AG04450 (cell line): ENCODE measurements at regions not wholly inside any gene's neighbourhood (a gene's known extent, or its start where the extent isn't known, plus 50 kb on each side); places are given as distances from the start of the nearest gene placed in this dataset.

ENCODE experiments used
- CTCF ChIA-PET: fragments of 300-600, 350-600 bp; formaldehyde crosslinking; extraction: SDS; loops from one replicate; lab custom pipeline; 2022; ENCODE audit warnings: antibody characterized with exemption, inconsistent platforms; lab: Charles Lee
- POLR2A ChIA-PET: fragments of 350-600 bp; formaldehyde crosslinking; extraction: SDS; loops from one replicate; lab custom pipeline; 2021; ENCODE audit warnings: antibody characterized with exemption, inconsistent platforms; lab: Yijun Ruan, JAX
- DNase-seq: peaks from one replicate; pipeline ENCODE4 v3.0.0-alpha.2; 2011; ENCODE audit warnings: low read depth, low spot score
- H3K27ac ChIP-seq: one replicate; pipeline ENCODE4 v1.5.1; 2012; ENCODE audit warnings: low read depth, low read length, control low read depth
- H3K27me3 ChIP-seq: one replicate; pipeline ENCODE4 v1.6.0; 2012; ENCODE audit warnings: low read length; ENCODE audit not compliant: control insufficient read depth, insufficient read depth
- H3K4me3 ChIP-seq: 2 replicates; pipeline ENCODE4 v1.5.1; 2011; ENCODE audit warnings: mild to moderate bottlenecking, low read depth, low read length, control low read depth
- H3K9me3 ChIP-seq: 2 replicates; pipeline ENCODE4 v1.5.1; 2012; ENCODE audit warnings: low read length; ENCODE audit not compliant: control insufficient read depth, insufficient read depth
- CTCF ChIP-seq: IDR thresholded peaks from 2 replicates; pipeline ENCODE4 v1.5.1; 2011; ENCODE audit warnings: low read depth, low read length, control low read depth, inconsistent platforms

- Histone ChIP-seq H3K4me3 (no peak overlapping the region), H3K27me3 (no peaks in the 10 kb centered on the region), H3K27ac (no peak overlapping the region), H3K9me3 (no peaks in the 10 kb centered on the region)
- DNase-seq = no peak
- POLR2A ChIA-PET = no interaction called here
- TF ChIP-seq CTCF = no peak
- CTCF ChIA-PET = no interaction called here
These were observed 245.9 kb upstream of the PODXL start for GRCh38 chr7:131802195-131802864.

- no peak overlapping the region for H3K27ac ChIP-seq
- no peak for TF ChIP-seq CTCF
- no peak for DNase-seq
- ChIA-PET POLR2A (no interaction called here), CTCF (interaction anchor here (0.5 kb wide), 1 partner anchor 196 kb away, joined by 4 read pairs; no protein-coding TSS in a partner anchor)
- H3K27me3 ChIP-seq = no peaks in the 10 kb centered on the region
- H3K9me3 ChIP-seq = no peaks in the 10 kb centered on the region
- no peak overlapping the region for H3K4me3 ChIP-seq
These were observed 244.1 kb upstream of the PODXL start for GRCh38 chr7:131800531-131800930.

- TF ChIP-seq CTCF = no peak
- H3K4me3 ChIP-seq = no peak overlapping the region
- POLR2A ChIA-PET = no interaction called here
- H3K27me3 ChIP-seq = no peaks in the 10 kb centered on the region
- H3K9me3 ChIP-seq = no peaks in the 10 kb centered on the region
- CTCF ChIA-PET = no interaction called here
- no peak for DNase-seq
- H3K27ac ChIP-seq = no peak overlapping the region
These were observed 243.6 kb upstream of the PODXL start for GRCh38 chr7:131800008-131800407.

GRCh38 chr7:131797841-131798240 is 241.4 kb upstream of the PODXL start:
- no peaks in the 10 kb centered on the region for H3K27me3 ChIP-seq
- DNase-seq = no peak
- no peaks in the 10 kb centered on the region for H3K9me3 ChIP-seq
- ChIA-PET POLR2A (no interaction called here), CTCF (no interaction called here)
- no peak overlapping the region for H3K4me3 ChIP-seq
- no peak overlapping the region for H3K27ac ChIP-seq
- no peak for TF ChIP-seq CTCF

GRCh38 chr7:131795400-131795799 is 239.0 kb upstream of the PODXL start:
- TF ChIP-seq CTCF = no peak
- CTCF ChIA-PET = interaction anchor here (1.4 kb wide), 1 partner anchor 63 kb away, joined by 3 read pairs; no protein-coding TSS in a partner anchor
- H3K27me3 ChIP-seq = no peaks in the 10 kb centered on the region
- H3K4me3 ChIP-seq = no peak overlapping the region
- no peak overlapping the region for H3K27ac ChIP-seq
- DNase-seq = no peak
- no peaks in the 10 kb centered on the region for H3K9me3 ChIP-seq
- POLR2A ChIA-PET = no interaction called here
